UCSD-AML1 (cell line): ENCODE measurements at regions not wholly inside any gene's neighbourhood (a gene's known extent, or its start where the extent isn't known, plus 50 kb on each side); places are given as distances from the start of the nearest gene placed in this dataset.

Experiments
- DNase-seq: peaks from one replicate; lab custom pipeline; 2025; ENCODE audit not compliant: unreplicated experiment; lab: John Stamatoyannopoulos, UW

DNA sequence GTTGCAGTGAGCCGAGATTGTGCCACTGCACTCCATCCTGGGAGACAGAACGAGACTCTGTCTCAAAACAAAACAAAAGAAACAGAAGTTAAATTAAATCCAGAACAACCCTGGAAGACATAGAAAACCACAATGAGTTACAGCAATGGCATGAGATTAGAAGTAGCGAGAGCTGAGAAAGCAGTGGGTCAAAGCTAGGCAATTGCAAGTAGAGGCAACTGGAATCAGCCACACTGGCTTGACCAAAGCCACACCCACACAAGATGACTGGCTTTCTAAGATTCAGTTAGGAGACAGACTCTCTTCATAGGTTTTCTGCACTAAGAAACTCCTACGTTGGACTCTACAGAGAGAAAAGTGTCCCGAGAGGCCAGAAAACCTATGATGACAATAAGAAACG, 443.0 kb downstream of the GPM6A start:
- DNase-seq: no peak

DNA sequence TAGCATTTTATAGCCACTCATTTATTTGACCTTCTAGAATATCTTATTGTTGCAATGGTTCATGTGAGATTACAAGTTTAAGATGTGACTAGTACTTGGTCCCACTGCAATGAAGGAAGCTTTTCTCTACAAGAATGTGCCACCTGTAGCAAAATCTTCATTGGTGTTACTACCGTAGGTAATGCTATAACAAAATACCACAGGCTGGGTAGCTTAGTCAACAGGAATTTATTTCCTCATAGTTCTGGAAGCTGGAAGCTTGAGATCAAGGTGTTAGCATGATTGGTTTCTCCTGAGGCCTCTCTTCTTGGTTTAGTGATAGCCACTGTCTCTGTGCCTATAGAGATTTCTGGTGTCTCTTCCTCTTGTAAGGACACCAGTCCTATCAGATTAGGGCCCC, 441.0 kb downstream of the GPM6A start:
- DNase-seq: no peak

DNA sequence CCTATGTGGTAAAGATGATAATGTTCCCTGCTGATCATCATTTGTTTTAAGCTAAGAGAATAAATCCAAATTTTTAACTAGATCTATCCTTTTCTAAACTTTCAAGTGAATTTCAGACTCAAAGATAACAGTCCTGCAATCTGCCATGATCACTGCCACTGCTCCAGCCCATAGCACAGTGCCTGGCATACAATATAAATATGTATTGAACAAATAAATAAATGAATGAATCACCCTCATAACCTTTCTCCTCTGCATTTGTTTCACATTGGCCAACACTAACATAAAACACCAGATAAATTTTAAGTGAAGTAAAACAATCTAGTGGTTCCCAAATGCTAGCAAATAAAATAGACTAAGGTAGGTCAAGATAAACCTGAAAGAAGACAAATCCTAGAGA, 439.0 kb downstream of the GPM6A start:
- no peak for DNase-seq

DNA sequence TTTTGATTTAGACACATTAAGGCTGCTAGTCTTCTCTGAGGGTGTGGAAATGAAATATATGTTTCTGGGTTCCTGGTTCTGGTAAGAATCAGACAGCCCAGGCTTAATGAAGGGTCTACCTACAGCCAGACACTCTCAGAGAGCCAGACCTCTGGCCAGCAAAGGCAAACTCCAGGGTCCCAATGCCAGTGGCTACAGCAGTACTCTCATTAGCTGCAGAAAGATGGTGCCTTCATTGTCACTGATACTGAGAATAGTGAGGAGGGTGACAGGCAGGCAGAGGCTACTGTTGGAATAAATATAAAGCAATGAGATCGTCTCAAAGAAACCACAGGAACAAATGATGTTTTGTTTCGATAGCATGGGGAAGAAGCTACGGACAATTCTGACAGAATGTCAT, 437.6 kb downstream of the GPM6A start:
- no peak for DNase-seq

- DNase-seq: no peak
Measured at GRCh38 chr4:175376287-175376977, 435.6 kb downstream of the GPM6A start.

DNA sequence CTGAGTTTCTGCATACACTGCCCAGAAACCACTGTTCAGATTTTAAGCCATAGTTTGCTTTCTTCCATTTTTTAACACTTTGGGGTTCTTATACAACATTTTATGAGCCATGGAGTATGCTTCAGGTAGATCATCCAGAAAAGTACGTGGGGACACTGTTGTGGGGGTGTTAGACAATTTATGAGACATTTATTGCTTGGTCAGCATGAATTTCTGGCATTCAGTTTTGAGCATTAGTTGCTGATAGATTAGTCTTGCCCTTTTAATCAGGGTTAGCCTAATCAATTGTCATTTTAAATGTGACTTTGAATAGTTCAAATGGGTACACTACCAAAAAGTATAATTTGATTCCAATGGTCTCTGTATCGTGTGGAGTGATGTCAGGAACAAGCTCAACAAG, 434.9 kb downstream of the GPM6A start:
- no peak for DNase-seq

- DNase-seq: no peak
Measured at GRCh38 chr4:175378372-175378771, 433.7 kb downstream of the GPM6A start.

DNA sequence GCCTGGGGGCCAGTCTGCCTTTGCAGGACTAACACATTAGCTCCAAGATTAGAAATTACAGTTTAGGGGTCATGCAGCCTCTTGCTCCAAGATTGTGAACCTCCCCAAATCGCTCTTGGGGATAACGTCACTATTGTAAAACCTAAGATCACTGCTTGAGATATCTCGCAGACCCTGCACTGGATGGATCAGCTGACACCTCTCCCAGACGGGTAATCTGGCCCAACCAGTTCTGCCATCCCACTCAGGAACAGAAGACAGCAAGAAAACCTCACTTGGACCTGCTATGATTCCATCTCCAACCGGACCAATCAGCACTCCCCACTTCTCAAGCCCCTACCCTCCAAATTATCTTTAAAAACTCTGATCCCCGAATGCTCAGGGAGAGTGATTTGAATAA, 431.2 kb downstream of the GPM6A start:
- no peak for DNase-seq

DNA sequence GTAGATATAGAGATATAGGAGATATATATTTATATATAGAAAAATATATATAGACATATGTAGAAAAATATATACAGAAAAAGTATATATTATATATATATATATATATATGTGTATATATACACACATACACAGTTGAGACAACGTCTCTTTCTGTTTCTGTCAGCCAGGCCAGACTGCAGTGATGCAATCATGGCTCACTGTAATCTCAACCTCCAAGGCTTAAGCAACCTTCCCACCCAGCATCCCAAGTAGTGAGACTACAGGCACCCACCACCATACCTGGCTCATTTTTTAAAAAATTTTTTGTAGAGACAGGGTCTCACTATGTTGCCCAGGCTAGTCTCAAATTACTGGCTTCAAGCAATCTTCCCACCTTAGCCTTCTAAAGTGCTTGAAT, 426.3 kb downstream of the GPM6A start:
- no peak for DNase-seq

DNA sequence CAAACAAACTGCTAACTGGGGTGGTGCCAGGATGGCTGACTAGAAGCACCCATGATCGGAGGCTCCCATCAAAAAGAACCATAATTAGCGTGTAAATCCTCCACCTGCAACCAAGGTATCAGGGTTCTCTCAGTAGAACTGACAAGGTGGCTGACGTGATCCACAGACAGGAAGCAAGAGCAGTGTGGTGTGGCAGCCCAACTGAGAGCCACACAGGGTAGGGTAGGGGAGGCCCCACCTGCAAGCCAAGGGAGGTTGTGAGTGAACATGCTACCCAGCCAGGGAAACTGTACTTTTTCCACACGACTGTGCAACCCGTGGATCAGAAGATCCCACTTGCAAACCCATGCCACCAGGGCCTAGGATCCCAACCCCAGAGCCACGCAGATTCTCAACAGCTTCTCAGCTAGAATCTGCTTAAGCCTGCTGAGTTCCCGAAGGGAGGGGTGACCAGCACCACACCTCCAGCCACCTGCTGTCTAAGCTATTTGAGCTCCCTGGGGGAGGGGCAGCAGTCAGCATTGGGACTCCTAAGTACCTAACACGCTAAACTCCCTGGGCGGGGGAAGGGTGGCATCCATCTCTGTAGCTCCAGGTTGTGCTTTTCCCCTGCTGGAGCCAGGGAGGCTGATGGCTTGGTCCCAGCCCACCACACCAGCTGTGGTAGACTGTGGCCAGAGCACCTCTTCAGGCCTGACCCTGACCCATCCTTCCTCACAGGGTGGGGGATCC, 425.1 kb downstream of the GPM6A start:
- no peak for DNase-seq

DNA sequence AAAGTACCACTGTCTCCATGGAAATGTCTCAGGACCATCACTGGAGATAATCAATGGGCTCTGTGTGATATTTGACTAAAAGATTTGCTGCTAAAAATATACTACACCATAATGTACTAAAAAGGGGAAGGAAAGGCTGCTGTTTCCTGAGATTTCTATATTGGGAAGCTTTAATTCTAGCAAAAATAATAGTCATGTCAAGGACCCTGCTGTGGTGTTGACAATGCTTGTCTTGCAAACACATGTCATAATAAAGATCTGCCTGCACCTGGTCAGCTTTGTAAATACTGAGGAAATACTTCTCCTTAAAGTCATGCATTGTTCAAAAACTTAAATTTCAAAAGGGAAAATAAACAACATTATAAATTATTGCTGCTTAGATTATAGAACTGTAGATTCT, 417.9 kb downstream of the GPM6A start:
- DNase-seq: no peak

- DNase-seq: no peak
Measured at GRCh38 chr4:175405961-175406360, 406.1 kb downstream of the GPM6A start.

GRCh38 chr4:175407926-175408325, 404.1 kb downstream of the GPM6A start:
- DNase-seq: no peak

GRCh38 chr4:175411251-175411650, 400.8 kb downstream of the GPM6A start:
- no peak for DNase-seq

GRCh38 chr4:175412161-175412560, 399.9 kb downstream of the GPM6A start:
- DNase-seq: no peak

GRCh38 chr4:175412746-175413145, 399.3 kb downstream of the GPM6A start:
- DNase-seq: no peak

DNA sequence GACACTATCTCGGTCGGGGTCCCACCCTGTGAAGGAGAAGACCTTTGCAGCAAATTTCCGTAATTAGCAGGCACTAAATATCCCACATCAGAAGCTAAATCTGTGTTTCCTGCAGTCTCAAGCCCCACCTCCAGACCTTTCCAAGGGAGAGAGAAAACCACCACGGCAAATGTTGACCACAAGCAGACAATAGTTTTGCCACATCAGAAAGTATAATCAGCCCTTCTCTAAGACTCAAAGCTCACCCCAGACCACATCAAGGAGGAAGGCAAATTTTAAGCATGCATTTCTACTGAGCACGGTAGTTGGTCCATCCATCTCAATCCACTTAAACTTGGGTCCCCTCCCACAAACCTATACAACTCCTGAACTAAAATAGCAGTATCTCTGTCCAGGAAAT, 398.5 kb downstream of the GPM6A start:
- no peak for DNase-seq

- no peak for DNase-seq
Measured at GRCh38 chr4:175414602-175415001, 397.5 kb downstream of the GPM6A start.

DNA sequence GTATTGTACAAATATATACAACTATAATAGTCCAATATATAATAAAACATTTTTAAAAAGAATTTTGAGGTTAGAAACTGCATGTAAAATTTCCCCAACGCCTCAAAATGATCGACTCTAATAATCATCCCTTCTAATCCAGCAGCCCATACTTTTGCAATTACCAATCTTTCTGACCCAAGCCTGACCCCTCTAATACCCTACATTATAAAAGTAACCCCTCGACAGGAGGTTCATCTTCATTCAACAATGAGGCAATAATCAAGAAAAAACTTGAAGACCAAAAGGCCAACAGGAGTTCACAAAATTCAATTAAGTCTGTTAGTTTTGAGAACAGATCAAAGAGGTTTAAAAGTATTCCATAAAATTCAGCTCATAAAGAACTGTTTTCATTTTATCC, 393.5 kb downstream of the GPM6A start:
- no peak for DNase-seq

- no peak for DNase-seq
Measured at GRCh38 chr4:175419236-175419718, 392.8 kb downstream of the GPM6A start.

DNA sequence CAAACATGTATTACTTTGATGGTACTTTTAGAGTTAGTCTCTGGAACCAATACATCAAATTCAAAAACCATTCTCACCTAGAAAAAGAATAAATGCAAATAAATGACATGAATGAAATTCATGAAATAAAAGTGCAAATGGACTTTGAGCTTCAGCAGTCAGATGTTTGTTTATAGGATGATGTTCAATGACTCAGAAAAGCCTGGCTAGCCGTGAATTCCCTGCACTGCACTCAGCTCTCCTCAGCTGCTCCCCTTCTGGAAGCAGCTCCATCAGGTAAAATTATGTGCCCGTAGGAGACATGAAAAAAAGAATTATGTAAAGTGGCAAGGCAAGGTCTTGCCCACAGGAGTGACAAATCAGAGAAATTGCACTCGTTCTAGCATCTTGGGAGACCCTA, 390.6 kb downstream of the GPM6A start:
- no peak for DNase-seq

GRCh38 chr4:175422331-175422730, 389.7 kb downstream of the GPM6A start:
- DNase-seq: no peak

DNA sequence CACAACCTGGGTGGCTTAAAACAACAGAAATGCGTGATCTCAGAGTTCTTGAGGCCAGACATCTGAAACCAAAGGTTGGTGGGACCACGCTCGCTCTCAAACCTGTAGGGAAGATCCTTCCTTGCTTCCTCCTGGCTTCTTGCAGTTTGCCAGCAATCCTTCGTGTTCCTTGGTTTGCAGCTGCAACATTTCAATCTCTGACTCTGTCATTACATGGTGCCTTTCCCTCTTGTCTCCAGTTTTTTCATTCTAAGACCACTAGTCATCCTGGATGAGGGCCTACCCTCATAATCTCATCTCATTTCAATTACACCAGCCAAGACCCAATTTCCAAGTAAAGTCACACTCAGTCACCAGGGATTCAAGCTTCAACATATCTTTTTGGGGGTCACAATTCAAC, 388.0 kb downstream of the GPM6A start:
- DNase-seq: no peak
